ENCODE measurements at regions not wholly inside any gene's neighbourhood (a gene's known extent, or its start where the extent isn't known, plus 50 kb on each side); places are given as distances from the start of the nearest gene placed in this dataset.

- WGBS (ENCODE audit: low lambda C conversion rate) = 14% methylated on average over 24 of the region's 24 CpGs
- intact Hi-C loops (cut with micrococcal nuclease; ENCODE audit: unreplicated experiment) (no loop called here), in situ Hi-C loops (cut with HindIII; ENCODE audit: extremely low pct_ligation_motif_present, low pct_unique_long_range_greater_than_20kb) (no loop called here)
- Histone ChIP-seq H3K27me3 (ENCODE audit: control insufficient read depth in 1 of 2, insufficient read depth in 2 of 2, low read length in 2 of 2) (peaks cover 7 to 71% of the 10 kb centered on the region in 2 experiments; a peak in 4 of 5 replicates), H3K9me3 (ENCODE audit: low read length) (no peaks in the 10 kb centered on the region), H4K20me1 (ENCODE audit: insufficient read depth, low read length) (no peaks in the 10 kb centered on the region), H3K9ac (ENCODE audit: insufficient read depth, low read depth, low read length) (no peak overlapping the region), H3K36me3 (replicated peaks in 1 of 2; ENCODE audit: control insufficient read depth in 1 of 2, insufficient read depth in 2 of 2, low read length in 2 of 2) (no peaks in the 10 kb centered on the region), H3K79me2 (ENCODE audit: insufficient read depth, low read length) (no peaks in the 10 kb centered on the region), H3K27ac (ENCODE audit: extremely low read length, insufficient read depth, low read length) (no peak overlapping the region), H3K4me1 (ENCODE audit: insufficient read depth, low read length) (no peaks in the 10 kb centered on the region), H3K4me2 (ENCODE audit: low read depth, low read length) (no peak overlapping the region), H2AFZ (ENCODE audit: low read length) (no peak overlapping the region), H3K4me3 (replicated peaks in 1 of 3; ENCODE audit: insufficient read depth in 1 of 3, low read depth in 2 of 3, low read length in 3 of 3) (no peak overlapping the region)
- CTCF ChIA-PET (ENCODE audit: low intra/inter-chr PET ratio, low total read pairs) = no interaction called here
- TF ChIP-seq ZNF546 (CRISPR knock-in tag; conservative IDR thresholded peaks at IDR 0.05) = no peak
- TF ChIP-seq EZH2 (conservative IDR thresholded peaks at IDR 0.05; ENCODE audit: low read depth, low read length) = peak; percentile 51
- TF ChIP-seq, protein P1, sequence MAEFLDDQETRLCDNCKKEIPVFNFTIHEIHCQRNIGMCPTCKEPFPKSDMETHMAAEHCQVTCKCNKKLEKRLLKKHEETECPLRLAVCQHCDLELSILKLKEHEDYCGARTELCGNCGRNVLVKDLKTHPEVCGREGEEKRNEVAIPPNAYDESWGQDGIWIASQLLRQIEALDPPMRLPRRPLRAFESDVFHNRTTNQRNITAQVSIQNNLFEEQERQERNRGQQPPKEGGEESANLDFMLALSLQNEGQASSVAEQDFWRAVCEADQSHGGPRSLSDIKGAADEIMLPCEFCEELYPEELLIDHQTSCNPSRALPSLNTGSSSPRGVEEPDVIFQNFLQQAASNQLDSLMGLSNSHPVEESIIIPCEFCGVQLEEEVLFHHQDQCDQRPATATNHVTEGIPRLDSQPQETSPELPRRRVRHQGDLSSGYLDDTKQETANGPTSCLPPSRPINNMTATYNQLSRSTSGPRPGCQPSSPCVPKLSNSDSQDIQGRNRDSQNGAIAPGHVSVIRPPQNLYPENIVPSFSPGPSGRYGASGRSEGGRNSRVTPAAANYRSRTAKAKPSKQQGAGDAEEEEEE (CRISPR knock-in tag; IDR thresholded peaks at IDR 0.05; ENCODE audit: borderline replicate concordance) = no peak
- no peak for ATAC-seq
- no peak for FAIRE-seq
- POLR2A ChIA-PET = no interaction called here
- BruUV-seq (replicated peaks) = no TSS peak
- DNase-seq (ENCODE audit: low spot score) = no peak
Measured at GRCh38 chr2:363824-364470, 76.1 kb upstream of the ALKAL2 start.

- intact Hi-C loops (cut with micrococcal nuclease; ENCODE audit: unreplicated experiment) (no loop called here), in situ Hi-C loops (cut with HindIII; ENCODE audit: extremely low pct_ligation_motif_present, low pct_unique_long_range_greater_than_20kb) (no loop called here)
- TF ChIP-seq MTA3 (CRISPR knock-in tag; IDR thresholded peaks at IDR 0.05) = no peak
- H4K20me1 ChIP-seq (ENCODE audit: insufficient read depth, low read length) = no peaks in the 10 kb centered on the region
- DNase-seq (ENCODE audit: low spot score) = no peak
- 57% methylated on average over 5 of the region's 5 CpGs for WGBS (ENCODE audit: low lambda C conversion rate)
- H3K9me3 ChIP-seq (ENCODE audit: low read length) = no peaks in the 10 kb centered on the region
- no peaks in the 10 kb centered on the region for H3K36me3 ChIP-seq (replicated peaks in 1 of 2; ENCODE audit: control insufficient read depth in 1 of 2, insufficient read depth in 2 of 2, low read length in 2 of 2)
- H2AFZ ChIP-seq (ENCODE audit: low read length) = no peak overlapping the region
- H3K4me1 ChIP-seq (ENCODE audit: insufficient read depth, low read length) = no peaks in the 10 kb centered on the region
- POLR2A ChIA-PET = no interaction called here
- H3K4me3 ChIP-seq (replicated peaks in 1 of 3; ENCODE audit: insufficient read depth in 1 of 3, low read depth in 2 of 3, low read length in 3 of 3) = no peak overlapping the region
- no peak for ATAC-seq
- H3K27ac ChIP-seq (ENCODE audit: extremely low read length, insufficient read depth, low read length) = no peak overlapping the region
- no TSS peak for BruUV-seq (replicated peaks)
- no peaks in the 10 kb centered on the region for H3K79me2 ChIP-seq (ENCODE audit: insufficient read depth, low read length)
- no peak for FAIRE-seq
- CTCF ChIA-PET (ENCODE audit: low intra/inter-chr PET ratio, low total read pairs) = no interaction called here
- H3K4me2 ChIP-seq (ENCODE audit: low read depth, low read length) = no peak overlapping the region
- peaks cover 5 to 68% of the 10 kb centered on the region in 2 experiments; a peak in 4 of 5 replicates for H3K27me3 ChIP-seq (ENCODE audit: control insufficient read depth in 1 of 2, insufficient read depth in 2 of 2, low read length in 2 of 2)
- H3K9ac ChIP-seq (ENCODE audit: insufficient read depth, low read depth, low read length) = no peak overlapping the region
Measured at GRCh38 chr2:362924-363323, 75.0 kb upstream of the ALKAL2 start.

Measured in HepG2 (cell line).